ENCODE measurements at regions not wholly inside any gene's neighbourhood (a gene's known extent, or its start where the extent isn't known, plus 50 kb on each side); places are given as distances from the start of the nearest gene placed in this dataset.

- TF ChIP-seq, protein P1, sequence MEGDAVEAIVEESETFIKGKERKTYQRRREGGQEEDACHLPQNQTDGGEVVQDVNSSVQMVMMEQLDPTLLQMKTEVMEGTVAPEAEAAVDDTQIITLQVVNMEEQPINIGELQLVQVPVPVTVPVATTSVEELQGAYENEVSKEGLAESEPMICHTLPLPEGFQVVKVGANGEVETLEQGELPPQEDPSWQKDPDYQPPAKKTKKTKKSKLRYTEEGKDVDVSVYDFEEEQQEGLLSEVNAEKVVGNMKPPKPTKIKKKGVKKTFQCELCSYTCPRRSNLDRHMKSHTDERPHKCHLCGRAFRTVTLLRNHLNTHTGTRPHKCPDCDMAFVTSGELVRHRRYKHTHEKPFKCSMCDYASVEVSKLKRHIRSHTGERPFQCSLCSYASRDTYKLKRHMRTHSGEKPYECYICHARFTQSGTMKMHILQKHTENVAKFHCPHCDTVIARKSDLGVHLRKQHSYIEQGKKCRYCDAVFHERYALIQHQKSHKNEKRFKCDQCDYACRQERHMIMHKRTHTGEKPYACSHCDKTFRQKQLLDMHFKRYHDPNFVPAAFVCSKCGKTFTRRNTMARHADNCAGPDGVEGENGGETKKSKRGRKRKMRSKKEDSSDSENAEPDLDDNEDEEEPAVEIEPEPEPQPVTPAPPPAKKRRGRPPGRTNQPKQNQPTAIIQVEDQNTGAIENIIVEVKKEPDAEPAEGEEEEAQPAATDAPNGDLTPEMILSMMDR (IDR thresholded peaks at IDR 0.05; ENCODE audit: low read depth, low read length, missing control alignments) = no peak
- no peak for DNase-seq (ENCODE audit: low read depth)
- no peak overlapping the region for H3K4me3 ChIP-seq (ENCODE audit: low read depth, low read length)
- in situ Hi-C loops (cut with HindIII; ENCODE audit: low sequenced_read_pairs) = no loop called here
These were observed 372.1 kb upstream of the ARHGEF26 start for GRCh38 chr3:153749070-153749610.

DNA sequence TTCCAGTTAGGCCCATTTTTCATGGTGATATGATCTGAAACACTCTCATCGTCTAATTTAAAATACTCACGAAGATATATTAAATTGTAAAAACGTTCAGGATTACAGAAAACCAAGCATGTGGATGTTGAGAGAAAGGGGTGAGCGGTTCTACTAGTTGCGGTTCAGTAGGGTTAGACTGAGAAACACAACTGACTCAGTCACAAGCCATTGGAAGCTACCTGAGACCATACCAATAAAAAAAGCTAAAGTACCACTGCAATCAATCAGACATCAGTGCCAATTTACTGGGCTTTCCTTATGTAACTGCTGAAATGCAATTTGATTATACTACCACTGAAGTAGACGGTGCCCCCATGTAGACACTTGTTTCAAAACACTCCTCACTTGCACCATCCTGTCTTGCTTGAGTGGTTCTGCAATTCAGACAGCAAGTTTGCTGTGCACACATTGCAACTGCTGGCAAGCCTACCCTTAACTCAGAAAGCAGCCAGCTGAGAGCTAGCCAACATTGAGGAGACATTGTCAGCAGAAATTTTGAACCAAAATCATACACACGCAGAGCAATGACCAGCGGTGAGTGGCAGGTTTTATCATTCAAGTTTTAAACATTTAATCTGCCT lies 368.7 kb upstream of the ARHGEF26 start:
- no peak for DNase-seq (ENCODE audit: low read depth)
- H3K4me3 ChIP-seq (ENCODE audit: low read depth, low read length) = no peak overlapping the region
- TF ChIP-seq, protein P1 (IDR thresholded peaks at IDR 0.05; ENCODE audit: low read depth, low read length, missing control alignments) = no peak
- in situ Hi-C loops (cut with HindIII; ENCODE audit: low sequenced_read_pairs) = no loop called here

- in situ Hi-C loops (cut with HindIII; ENCODE audit: low sequenced_read_pairs) = no loop called here
- TF ChIP-seq, protein P1 (IDR thresholded peaks at IDR 0.05; ENCODE audit: low read depth, low read length, missing control alignments) = no peak
- H3K4me3 ChIP-seq (ENCODE audit: low read depth, low read length) = no peak overlapping the region
- no peak for DNase-seq (ENCODE audit: low read depth)
These were observed 368.2 kb upstream of the ARHGEF26 start for GRCh38 chr3:153753035-153753434.

DNA sequence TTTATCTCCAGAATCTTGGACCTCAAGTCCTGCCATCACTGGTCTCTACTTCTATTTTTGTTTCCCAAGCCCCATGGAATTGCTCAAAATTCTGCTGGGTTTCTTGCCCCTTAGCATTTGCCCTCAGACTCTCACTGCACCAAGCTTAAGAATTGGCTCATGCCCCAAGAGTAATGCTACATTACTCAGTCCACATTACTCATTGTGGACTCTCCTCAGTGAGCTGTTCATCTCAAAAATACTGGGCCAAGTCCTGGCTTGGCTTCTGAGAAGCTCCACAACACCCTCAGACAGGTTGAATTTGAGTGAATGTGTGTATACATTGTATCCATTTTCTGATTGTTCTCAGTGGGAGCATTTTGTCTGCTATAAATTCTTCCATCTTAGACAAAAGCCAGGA lies 364.4 kb upstream of the ARHGEF26 start:
- no peak for DNase-seq (ENCODE audit: low read depth)
- TF ChIP-seq, protein P1 (IDR thresholded peaks at IDR 0.05; ENCODE audit: low read depth, low read length, missing control alignments) = no peak
- in situ Hi-C loops (cut with HindIII; ENCODE audit: low sequenced_read_pairs) = no loop called here
- no peak overlapping the region for H3K4me3 ChIP-seq (ENCODE audit: low read depth, low read length)

DNA sequence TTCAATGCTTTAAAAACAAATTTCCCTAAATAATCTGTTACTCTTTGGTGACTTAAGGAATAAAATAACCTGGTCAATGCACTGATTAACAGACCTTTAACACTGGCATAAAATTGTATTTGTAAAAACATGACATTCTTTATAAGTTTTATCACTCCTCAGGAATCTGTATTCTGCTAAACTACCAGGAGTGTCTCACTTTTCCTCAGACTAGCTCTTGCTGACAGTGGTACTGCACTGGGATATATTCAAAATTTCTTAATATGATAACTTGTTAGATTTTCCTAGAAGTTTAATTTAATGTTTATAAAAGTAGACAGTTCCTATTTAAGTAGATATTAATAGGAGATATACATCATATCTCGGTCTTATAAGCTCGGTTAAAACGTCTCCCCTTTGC lies 363.4 kb upstream of the ARHGEF26 start:
- TF ChIP-seq, protein P1 (IDR thresholded peaks at IDR 0.05; ENCODE audit: low read depth, low read length, missing control alignments) = no peak
- in situ Hi-C loops (cut with HindIII; ENCODE audit: low sequenced_read_pairs) = no loop called here
- H3K4me3 ChIP-seq (ENCODE audit: low read depth, low read length) = no peak overlapping the region
- no peak for DNase-seq (ENCODE audit: low read depth)

- DNase-seq (ENCODE audit: low read depth) = no peak
- no peak overlapping the region for H3K4me3 ChIP-seq (ENCODE audit: low read depth, low read length)
- TF ChIP-seq, protein P1 (IDR thresholded peaks at IDR 0.05; ENCODE audit: low read depth, low read length, missing control alignments) = no peak
- in situ Hi-C loops (cut with HindIII; ENCODE audit: low sequenced_read_pairs) = no loop called here
These were observed 360.2 kb upstream of the ARHGEF26 start for GRCh38 chr3:153760948-153761347.

Measured in astrocyte of the cerebellum (primary cell).